HepG2 (cell line): ENCODE measurements at regions not wholly inside any gene's neighbourhood (a gene's known extent, or its start where the extent isn't known, plus 50 kb on each side); places are given as distances from the start of the nearest gene placed in this dataset.

Experiments used
- CBX5 ChIP-seq: sonication (generic); formaldehyde crosslinking; IDR thresholded peaks from 2 replicates; pipeline ENCODE4 v1.4.0; 2020; ENCODE audit warnings: missing genetic modification reagents, borderline replicate concordance
- CTCF ChIP-seq: sonication (generic); formaldehyde crosslinking; IDR thresholded peaks from 2 replicates; pipeline ENCODE4 v1.5.0; 2020; ENCODE audit warnings: mild to moderate bottlenecking, missing genetic modification reagents, moderate library complexity
- EZH2 ChIP-seq: conservative IDR thresholded peaks from 2 replicates; pipeline ENCODE4 v1.6.1; 2012; ENCODE audit warnings: mild to moderate bottlenecking, low read depth, low read length, moderate library complexity
- GABPA ChIP-seq, 2 experiments: IDR thresholded peaks; 2 replicates each; pipeline ENCODE4 v1.6.1; 2011 to 2016; ENCODE audit warnings: low read depth in 2 of 2, low read length in 1 of 2, missing biosample characterization in 1 of 2, missing genetic modification characterization in 1 of 2
- KAT7 ChIP-seq: IDR thresholded peaks from 2 replicates; pipeline ENCODE4 v1.6.1; 2018; ENCODE audit warnings: borderline replicate concordance, missing compliant biosample characterization
- MEIS1 ChIP-seq: sonication (generic); formaldehyde crosslinking; IDR thresholded peaks from 2 replicates; pipeline ENCODE4 v1.9.0; 2021; ENCODE audit warnings: mild to moderate bottlenecking, missing genetic modification reagents, moderate library complexity, borderline replicate concordance
- PHF5A ChIP-seq: IDR thresholded peaks from one replicate; pipeline ENCODE4 v1.6.1; 2018; ENCODE audit warnings: low read depth, missing genetic modification reagents; ENCODE audit not compliant: unreplicated experiment
- RAD21 ChIP-seq: fragments of 450-650 bp; formaldehyde crosslinking; IDR thresholded peaks from 2 replicates; pipeline ENCODE4 v1.5.0; 2020; ENCODE audit warnings: mild to moderate bottlenecking
- ZBTB33 ChIP-seq: sonication (generic); formaldehyde crosslinking; IDR thresholded peaks from 2 replicates; pipeline ENCODE4 v1.4.0; 2020; ENCODE audit warnings: missing genetic modification reagents
- ZNF17 ChIP-seq: sonication (generic); formaldehyde crosslinking; IDR thresholded peaks from 2 replicates; pipeline ENCODE4 v1.5.0; 2020; ENCODE audit warnings: mild to moderate bottlenecking, missing genetic modification reagents
- ZNF383 ChIP-seq: sonication (generic); formaldehyde crosslinking; IDR thresholded peaks from 2 replicates; pipeline ENCODE4 v1.4.0; 2020; ENCODE audit warnings: missing genetic modification reagents, mild to moderate bottlenecking, borderline replicate concordance
- ZNF629 ChIP-seq: sonication (generic); formaldehyde crosslinking; conservative IDR thresholded peaks from 2 replicates; pipeline ENCODE4 v1.5.0; 2020; ENCODE audit warnings: missing genetic modification reagents

GRCh38 chr1:112244131-112244530 lies 151.9 kb upstream of the CTTNBP2NL start:
- no peak for TF ChIP-seq GABPA (IDR thresholded peaks at IDR 0.05; ENCODE audit: low read depth, low read length)
- TF ChIP-seq GABPA (CRISPR knock-in tag; IDR thresholded peaks at IDR 0.05; ENCODE audit: low read depth) = no peak
- no peak for TF ChIP-seq KAT7 (CRISPR knock-in tag)
- TF ChIP-seq ZNF383 (CRISPR knock-in tag) = no peak
- TF ChIP-seq EZH2 = no peak
- no peak for TF ChIP-seq ZBTB33
- no peak for TF ChIP-seq MEIS1 (CRISPR knock-in tag)
- TF ChIP-seq RAD21 = no peak
- TF ChIP-seq CBX5 = no peak
- TF ChIP-seq ZNF17 (CRISPR knock-in tag) = no peak
- TF ChIP-seq ZNF629 (CRISPR knock-in tag) = no peak
- no peak for TF ChIP-seq PHF5A
- no peak for TF ChIP-seq CTCF (CRISPR knock-in tag)
